ENCODE measurements at regions not wholly inside any gene's neighbourhood (a gene's known extent, or its start where the extent isn't known, plus 50 kb on each side); places are given as distances from the start of the nearest gene placed in this dataset.

GRCh38 chr16:48790151-48790550 is 180.2 kb upstream of the N4BP1 start:
- no peak for TF ChIP-seq CTCF (IDR thresholded peaks at IDR 0.05; ENCODE audit: poor library complexity)
- TF ChIP-seq EZH2phosphoT487 (IDR thresholded peaks at IDR 0.05; ENCODE audit: low read depth, severe bottlenecking, unreplicated experiment), result no peak
- no peak for TF ChIP-seq EZH2 (IDR thresholded peaks at IDR 0.05; ENCODE audit: borderline replicate concordance)

All from hepatocyte (in vitro differentiated cells).